OCI-LY3 (cell line): ENCODE measurements at regions not wholly inside any gene's neighbourhood (a gene's known extent, or its start where the extent isn't known, plus 50 kb on each side); places are given as distances from the start of the nearest gene placed in this dataset.

Source experiments
- H2AFZ ChIP-seq: fragments of 200-600, 300-600 bp; shearing (Covaris generic); 2 replicates; pipeline ENCODE4 v1.6.0; 2014; ENCODE audit warnings: antibody characterized with exemption, low read depth, low read length
- H3K27ac ChIP-seq: fragments of 200-600, 300-600 bp; sonication (generic); 2 replicates; pipeline ENCODE4 v1.5.1; 2014; ENCODE audit warnings: mild to moderate bottlenecking, low read length, moderate library complexity, mixed read lengths
- H3K27me3 ChIP-seq: fragments of 200-600, 300-600 bp; sonication (generic); 2 replicates; pipeline ENCODE4 v1.6.1; 2014; ENCODE audit warnings: low read depth, low read length, mixed read lengths
- H3K36me3 ChIP-seq: fragments of 200-600, 300-600 bp; sonication (generic); replicated peaks from 2 replicates; pipeline ENCODE3; 2014; ENCODE audit warnings: low read depth, low read length, mixed read lengths
- H3K4me1 ChIP-seq: fragments of 300-600, 200-600 bp; sonication (generic); 2 replicates; pipeline ENCODE4 v1.6.1; 2014; ENCODE audit warnings: low read length, mixed read lengths
- H3K4me2 ChIP-seq: fragments of 200-600, 300-600 bp; sonication (generic); 2 replicates; pipeline ENCODE4 v1.6.1; 2014; ENCODE audit warnings: low read length, mixed read lengths
- H3K4me3 ChIP-seq: fragments of 300-600, 200-600 bp; sonication (generic); 2 replicates; pipeline ENCODE4 v1.5.1; 2014; ENCODE audit warnings: antibody characterized with exemption, mild to moderate bottlenecking, low read length, moderate library complexity
- H3K79me2 ChIP-seq: fragments of 300-600, 200-600 bp; shearing (Covaris generic); 2 replicates; pipeline ENCODE4 v1.6.1; 2014; ENCODE audit warnings: mild to moderate bottlenecking, low read length, mixed read lengths
- H3K9ac ChIP-seq: fragments of 300-600, 200-600 bp; shearing (Covaris generic); 2 replicates; pipeline ENCODE4 v1.6.0; 2014; ENCODE audit warnings: mild to moderate bottlenecking, low read length, moderate library complexity
- H3K9me3 ChIP-seq: fragments of 200-600, 300-600 bp; shearing (Covaris generic); 2 replicates; pipeline ENCODE4 v1.6.1; 2014; ENCODE audit warnings: low read length, mixed read lengths; ENCODE audit not compliant: insufficient read depth
- H4K20me1 ChIP-seq: fragments of 200-600, 300-600 bp; sonication (generic); 2 replicates; pipeline ENCODE4 v1.6.1; 2016; ENCODE audit warnings: low read length, mixed read lengths; ENCODE audit not compliant: insufficient read depth
- CTCF ChIP-seq: fragments of 200-600, 300-600 bp; sonication (generic); IDR thresholded peaks from 2 replicates; pipeline ENCODE4 v1.5.1; 2014; ENCODE audit warnings: antibody characterized with exemption, low read length, low read depth
- EZH2phosphoT487 ChIP-seq: fragments of 200-600 bp; shearing (Covaris generic); IDR thresholded peaks from 2 replicates; pipeline ENCODE4 v1.6.1; 2018; ENCODE audit warnings: antibody characterized with exemption, mixed run types, low read depth

- H2AFZ ChIP-seq = no peak overlapping the region
- H3K79me2 ChIP-seq = no peaks in the 10 kb centered on the region
- H3K27ac ChIP-seq = no peak overlapping the region
- H3K36me3 ChIP-seq = no peaks in the 10 kb centered on the region
- no peaks in the 10 kb centered on the region for H3K27me3 ChIP-seq
- H3K9ac ChIP-seq = no peak overlapping the region
- TF ChIP-seq EZH2phosphoT487 (no peak), CTCF (no peak)
- no peaks in the 10 kb centered on the region for H3K4me1 ChIP-seq
- H3K4me2 ChIP-seq = no peak overlapping the region
- no peak overlapping the region for H3K4me3 ChIP-seq
- H4K20me1 ChIP-seq = no peaks in the 10 kb centered on the region
- no peaks in the 10 kb centered on the region for H3K9me3 ChIP-seq
Observed at GRCh38 chr7:80259-81067, 111.9 kb upstream of the FAM20C start.

- Histone ChIP-seq H3K79me2 (no peaks in the 10 kb centered on the region), H3K4me1 (no peaks in the 10 kb centered on the region), H3K9ac (no peak overlapping the region), H3K27me3 (no peaks in the 10 kb centered on the region), H3K36me3 (no peaks in the 10 kb centered on the region), H2AFZ (no peak overlapping the region), H3K27ac (no peak overlapping the region), H3K9me3 (no peaks in the 10 kb centered on the region), H3K4me2 (no peak overlapping the region), H4K20me1 (no peaks in the 10 kb centered on the region), H3K4me3 (no peak overlapping the region)
- no peak for TF ChIP-seq CTCF
- no peak for TF ChIP-seq EZH2phosphoT487
Observed at GRCh38 chr7:81068-81925, 111.1 kb upstream of the FAM20C start.

DNA sequence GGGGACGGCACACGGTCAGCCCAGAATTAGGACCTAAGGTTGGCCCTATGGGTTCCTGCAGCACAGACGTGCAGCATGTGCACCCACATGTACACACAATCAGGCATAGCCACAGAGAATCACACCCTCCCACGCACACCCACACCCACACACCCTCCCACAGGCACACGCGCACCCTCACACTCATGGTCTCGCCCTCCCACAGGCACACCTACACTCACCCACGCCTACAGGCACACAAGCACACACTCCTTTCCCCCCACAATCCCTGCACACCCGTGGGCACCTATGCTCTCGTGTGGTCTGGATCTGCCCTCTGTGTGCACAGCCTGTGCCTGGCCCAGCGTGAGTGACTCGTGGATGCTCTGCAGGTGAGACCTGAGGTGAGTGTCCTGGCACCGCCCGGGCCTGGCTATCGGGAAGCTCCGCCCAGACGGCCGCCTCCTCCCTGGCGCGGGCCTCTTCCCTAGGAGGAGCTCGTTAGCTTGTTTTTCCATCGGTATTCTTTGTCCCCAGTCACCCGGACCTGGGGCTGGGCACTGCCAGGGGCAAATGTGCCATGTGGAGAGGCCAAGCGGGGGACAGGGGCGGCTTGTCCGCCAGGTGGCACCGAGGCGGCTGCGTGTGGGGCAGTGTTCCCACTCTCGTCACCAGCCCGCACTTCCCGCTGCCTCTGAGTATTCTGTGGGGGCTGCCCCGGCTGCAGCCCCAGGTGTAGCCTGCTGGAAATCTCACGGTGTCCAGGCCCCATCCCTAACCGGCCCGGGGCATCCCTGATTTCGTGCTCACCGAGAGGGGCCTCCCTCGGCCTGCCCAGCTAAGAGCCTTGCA is 110.2 kb upstream of the FAM20C start:
- Histone ChIP-seq H3K27me3 (no peaks in the 10 kb centered on the region), H3K36me3 (no peaks in the 10 kb centered on the region), H3K4me3 (no peak overlapping the region), H3K4me2 (no peak overlapping the region), H3K4me1 (no peaks in the 10 kb centered on the region), H4K20me1 (no peaks in the 10 kb centered on the region), H3K9me3 (no peaks in the 10 kb centered on the region), H2AFZ (no peak overlapping the region), H3K79me2 (no peaks in the 10 kb centered on the region), H3K9ac (no peak overlapping the region), H3K27ac (no peak overlapping the region)
- TF ChIP-seq EZH2phosphoT487 (no peak), CTCF (no peak)
